K562 (cell line): ENCODE measurements at regions not wholly inside any gene's neighbourhood (a gene's known extent, or its start where the extent isn't known, plus 50 kb on each side); places are given as distances from the start of the nearest gene placed in this dataset.

ENCODE experiments used
- ATAC-seq: fragments of 200-7000 bp; cut with Tn5 transposase; 3 replicates; pipeline ENCODE4 v1.9.1; 2020; ENCODE audit warnings: moderate library complexity
- BruUV-seq: library from RNA; stranded (reverse); fragments of 400-500 nt; replicated peaks from 2 replicates; lab custom pipeline; 2021; lab: Mats Ljungman, UMichigan
- CTCF ChIA-PET: fragments of 300-600 bp; formaldehyde crosslinking; extraction: SDS; loops from one replicate; lab custom pipeline; 2021; ENCODE audit warnings: low intra/inter-chr PET ratio; lab: Yijun Ruan, JAX
- POLR2A ChIA-PET: fragments of 300-600, 350-650 bp; sonication (Branson Sonifier 250); formaldehyde crosslinking; extraction: SDS; loops from one replicate; lab custom pipeline; 2021; ENCODE audit warnings: antibody characterized with exemption, inconsistent platforms; lab: Yijun Ruan, JAX
- DNase-seq, 4 experiments: peaks; one replicate each; pipeline versions ENCODE4 v3.0.0 to v3.0.0-alpha.2; 2011 to 2018; ENCODE audit warnings: low spot score in 3 of 4, mixed read lengths in 3 of 4; ENCODE audit errors: extremely low read depth in 1 of 4
- FAIRE-seq: peaks from 2 replicates; lab custom pipeline; 2011; peaks lifted over from hg19 to GRCh38; lab: Jason Lieb, UNC
- H2AFZ ChIP-seq: 2 replicates; pipeline ENCODE4 v1.6.0; 2011; ENCODE audit warnings: low read depth, low read length, control low read depth, inconsistent platforms
- H3K27ac ChIP-seq: fragments of 200-600 bp; 3 replicates; pipeline ENCODE4 v1.8.0; 2011; ENCODE audit warnings: low read depth, mild to moderate bottlenecking, control low read depth, inconsistent platforms, low read length, moderate library complexity, mixed read lengths; ENCODE audit errors: extremely low read depth
- H3K27me3 ChIP-seq, 2 experiments: fragments of 300-600 bp in 1 of 2; 2 replicates in 1 of 2; 3 replicates in 1 of 2; pipeline versions ENCODE4 v1.6.0 to v1.8.0; 2011; ENCODE audit warnings: inconsistent platforms in 2 of 2, low read length in 2 of 2, mild to moderate bottlenecking in 1 of 2, mixed read lengths in 1 of 2, moderate library complexity in 1 of 2; ENCODE audit not compliant: control insufficient read depth in 2 of 2, insufficient read depth in 2 of 2
- H3K36me3 ChIP-seq: fragments of 300-600 bp; 3 replicates; pipeline ENCODE4 v1.8.0; 2011; ENCODE audit warnings: mild to moderate bottlenecking, low read length, inconsistent platforms; ENCODE audit not compliant: control insufficient read depth, insufficient read depth
- H3K4me1 ChIP-seq, 2 experiments: fragments of 200-600 bp in 1 of 2; replicated peaks in 1 of 2; 2 replicates in 1 of 2; 3 replicates in 1 of 2; pipeline versions ENCODE4 v1.5.1 to v1.8.0; 2011; ENCODE audit warnings: inconsistent platforms in 2 of 2, low read length in 2 of 2, mild to moderate bottlenecking in 1 of 2, mixed read lengths in 1 of 2, moderate library complexity in 1 of 2; ENCODE audit not compliant: control insufficient read depth in 2 of 2, insufficient read depth in 2 of 2
- H3K4me2 ChIP-seq: 2 replicates; pipeline ENCODE4 v1.6.1; 2011; ENCODE audit warnings: low read length, control low read depth, inconsistent platforms, mixed read lengths; ENCODE audit not compliant: insufficient read depth
- H3K4me3 ChIP-seq: fragments of 200-600 bp; sonication (generic), shearing (Covaris generic); 2 replicates; pipeline ENCODE4 v1.5.1; 2016; ENCODE audit warnings: control low read depth, inconsistent platforms
- H3K79me2 ChIP-seq: fragments of 200-600 bp; 3 replicates; pipeline ENCODE4 v1.8.0; 2011; ENCODE audit warnings: low read length, inconsistent platforms; ENCODE audit not compliant: control insufficient read depth, insufficient read depth
- H3K9ac ChIP-seq, 2 experiments: 2 replicates each; pipeline versions ENCODE4 v1.6.0 to v1.6.1; 2011; ENCODE audit warnings: low read depth in 2 of 2, low read length in 2 of 2, control low read depth in 1 of 2, inconsistent platforms in 1 of 2, mild to moderate bottlenecking in 1 of 2, mixed read lengths in 1 of 2; ENCODE audit not compliant: insufficient read depth in 1 of 2
- H3K9me1 ChIP-seq: one replicate; pipeline ENCODE4 v1.6.0; 2011; ENCODE audit warnings: inconsistent platforms, mild to moderate bottlenecking, low read length, moderate library complexity; ENCODE audit not compliant: control insufficient read depth, insufficient read depth
- H3K9me3 ChIP-seq: replicated peaks from 2 replicates; pipeline ENCODE4 v1.5.1; 2011; ENCODE audit warnings: low read depth, low read length, inconsistent platforms; ENCODE audit not compliant: control insufficient read depth, insufficient read depth
- H4K20me1 ChIP-seq: replicated peaks from 2 replicates; pipeline ENCODE4 v1.6.1; 2011; ENCODE audit warnings: low read length, inconsistent platforms, mixed read lengths; ENCODE audit not compliant: control insufficient read depth, insufficient read depth
- FUS ChIP-seq: fragments of 200-400 bp; formaldehyde crosslinking; optimal IDR thresholded peaks from 2 replicates; pipeline ENCODE3; 2017; ENCODE audit warnings: low read depth, low read length
- WGBS: fragments of 100-300 bp; shearing (Covaris generic); methylation state at CpG from one replicate; pipeline ENCODE4 v1.1.6; 2016; ENCODE audit warnings: low coverage, mixed read lengths; ENCODE audit not compliant: insufficient coverage; ENCODE audit errors: missing lambda C conversion rate; 5-methylcytosine and 5-hydroxymethylcytosine counted together
- in situ Hi-C: fragments of 300-500 bp; cut with MboI; formaldehyde crosslinking; loops from 4 replicates; pipeline ENCODE4 v1.15.0; 2018; ENCODE audit warnings: inconsistent platforms, mixed read lengths
- intact Hi-C: fragments of 100-400 bp; cut with micrococcal nuclease; formaldehyde crosslinking; loops from 2 replicates; pipeline ENCODE4 v1.14.2; 2022
- TF ChIP-seq, protein P1 (sequence below), 2 experiments: fragments of 450-650 bp in 1 of 2; sonication (generic) in 1 of 2; formaldehyde crosslinking in 1 of 2; IDR thresholded peaks; 2 replicates each; pipeline versions ENCODE4 v1.7.1 to v1.9.0; 2016 to 2022; ENCODE audit warnings: inconsistent platforms in 1 of 2, mild to moderate bottlenecking in 1 of 2, missing genetic modification reagents in 1 of 2

DNA sequence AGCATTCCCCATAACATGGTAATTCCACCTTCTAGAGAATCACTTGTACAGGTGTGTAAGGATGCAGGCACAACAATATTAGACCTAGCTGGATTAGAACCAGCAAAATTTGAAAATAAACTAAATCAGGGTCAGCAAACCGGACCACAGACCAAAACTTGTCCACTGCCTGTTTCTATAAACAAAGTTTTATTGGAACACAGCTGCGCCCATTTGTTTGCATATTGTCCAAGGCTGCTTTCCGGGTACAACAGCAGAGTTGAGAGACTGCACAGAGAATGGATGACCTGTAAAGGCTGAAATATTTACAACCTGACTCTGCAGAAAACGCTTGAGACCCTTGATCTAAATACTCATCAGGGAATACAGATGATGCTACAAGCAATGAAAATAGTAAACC is 73.6 kb upstream of the SLC45A1 start:
- WGBS = 6% methylated on average over 4 of the region's 4 CpGs
- no peaks in the 10 kb centered on the region for H3K36me3 ChIP-seq
- no peak for DNase-seq
- no peaks in the 10 kb centered on the region for H3K9me3 ChIP-seq
- H3K4me3 ChIP-seq = no peak overlapping the region
- H3K4me1 ChIP-seq = no peaks in the 10 kb centered on the region
- no peaks in the 10 kb centered on the region for H3K79me2 ChIP-seq
- no peak overlapping the region for H3K4me2 ChIP-seq
- in situ Hi-C loops (no loop called here), intact Hi-C loops (no loop called here)
- ChIA-PET CTCF (no interaction called here), POLR2A (no interaction called here)
- TF ChIP-seq, protein P1, sequence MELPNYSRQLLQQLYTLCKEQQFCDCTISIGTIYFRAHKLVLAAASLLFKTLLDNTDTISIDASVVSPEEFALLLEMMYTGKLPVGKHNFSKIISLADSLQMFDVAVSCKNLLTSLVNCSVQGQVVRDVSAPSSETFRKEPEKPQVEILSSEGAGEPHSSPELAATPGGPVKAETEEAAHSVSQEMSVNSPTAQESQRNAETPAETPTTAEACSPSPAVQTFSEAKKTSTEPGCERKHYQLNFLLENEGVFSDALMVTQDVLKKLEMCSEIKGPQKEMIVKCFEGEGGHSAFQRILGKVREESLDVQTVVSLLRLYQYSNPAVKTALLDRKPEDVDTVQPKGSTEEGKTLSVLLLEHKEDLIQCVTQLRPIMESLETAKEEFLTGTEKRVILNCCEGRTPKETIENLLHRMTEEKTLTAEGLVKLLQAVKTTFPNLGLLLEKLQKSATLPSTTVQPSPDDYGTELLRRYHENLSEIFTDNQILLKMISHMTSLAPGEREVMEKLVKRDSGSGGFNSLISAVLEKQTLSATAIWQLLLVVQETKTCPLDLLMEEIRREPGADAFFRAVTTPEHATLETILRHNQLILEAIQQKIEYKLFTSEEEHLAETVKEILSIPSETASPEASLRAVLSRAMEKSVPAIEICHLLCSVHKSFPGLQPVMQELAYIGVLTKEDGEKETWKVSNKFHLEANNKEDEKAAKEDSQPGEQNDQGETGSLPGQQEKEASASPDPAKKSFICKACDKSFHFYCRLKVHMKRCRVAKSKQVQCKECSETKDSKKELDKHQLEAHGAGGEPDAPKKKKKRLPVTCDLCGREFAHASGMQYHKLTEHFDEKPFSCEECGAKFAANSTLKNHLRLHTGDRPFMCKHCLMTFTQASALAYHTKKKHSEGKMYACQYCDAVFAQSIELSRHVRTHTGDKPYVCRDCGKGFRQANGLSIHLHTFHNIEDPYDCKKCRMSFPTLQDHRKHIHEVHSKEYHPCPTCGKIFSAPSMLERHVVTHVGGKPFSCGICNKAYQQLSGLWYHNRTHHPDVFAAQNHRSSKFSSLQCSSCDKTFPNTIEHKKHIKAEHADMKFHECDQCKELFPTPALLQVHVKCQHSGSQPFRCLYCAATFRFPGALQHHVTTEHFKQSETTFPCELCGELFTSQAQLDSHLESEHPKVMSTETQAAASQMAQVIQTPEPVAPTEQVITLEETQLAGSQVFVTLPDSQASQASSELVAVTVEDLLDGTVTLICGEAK (IDR thresholded peaks at IDR 0.05) = peak; percentile 78
- TF ChIP-seq, protein P1 (CRISPR knock-in tag; IDR thresholded peaks at IDR 0.05) = no peak
- TF ChIP-seq FUS = no peak
- H3K9ac ChIP-seq = no peak overlapping the region
- H2AFZ ChIP-seq = no peak overlapping the region
- peaks cover 23 to 33% of the 10 kb centered on the region in 2 experiments for H3K27me3 ChIP-seq
- no peak overlapping the region for H3K27ac ChIP-seq
- no peaks in the 10 kb centered on the region for H4K20me1 ChIP-seq
- no peak for ATAC-seq
- no peak for FAIRE-seq
- no TSS peak for BruUV-seq
- H3K9me1 ChIP-seq = no peaks in the 10 kb centered on the region
